Nephron progenitor cell (in vitro differentiated cells): ENCODE measurements at regions not wholly inside any gene's neighbourhood (a gene's known extent, or its start where the extent isn't known, plus 50 kb on each side); places are given as distances from the start of the nearest gene placed in this dataset.

ENCODE experiments used
- DNase-seq: peaks from one replicate; pipeline ENCODE4 v3.0.0; 2021
- H3K27ac Mint-ChIP-seq: 2 replicates; pipeline ENCODE4 v1.8.0; 2021; ENCODE audit warnings: mild to moderate bottlenecking, moderate library complexity, mixed read lengths
- H3K27me3 Mint-ChIP-seq: 2 replicates; pipeline ENCODE4 v1.8.0; 2021; ENCODE audit warnings: mild to moderate bottlenecking, low read depth, mixed read lengths; ENCODE audit not compliant: poor library complexity
- H3K36me3 Mint-ChIP-seq: 2 replicates; pipeline ENCODE4 v1.8.0; 2021; ENCODE audit warnings: low read depth, mixed read lengths
- H3K4me1 Mint-ChIP-seq: 2 replicates; pipeline ENCODE4 v1.8.0; 2021; ENCODE audit warnings: mixed read lengths
- H3K4me3 Mint-ChIP-seq: 2 replicates; pipeline ENCODE4 v1.8.0; 2021; ENCODE audit warnings: mild to moderate bottlenecking, moderate library complexity, mixed read lengths
- H3K9me3 Mint-ChIP-seq: 2 replicates; pipeline ENCODE4 v1.8.0; 2021; ENCODE audit warnings: mild to moderate bottlenecking, moderate library complexity, mixed read lengths
- TF ChIP-seq, protein P1 (sequence below): fragments of 200-600 bp; sonication (generic); IDR thresholded peaks from 2 replicates; pipeline ENCODE4 v1.5.0; 2021; ENCODE audit warnings: antibody characterized with exemption

DNA sequence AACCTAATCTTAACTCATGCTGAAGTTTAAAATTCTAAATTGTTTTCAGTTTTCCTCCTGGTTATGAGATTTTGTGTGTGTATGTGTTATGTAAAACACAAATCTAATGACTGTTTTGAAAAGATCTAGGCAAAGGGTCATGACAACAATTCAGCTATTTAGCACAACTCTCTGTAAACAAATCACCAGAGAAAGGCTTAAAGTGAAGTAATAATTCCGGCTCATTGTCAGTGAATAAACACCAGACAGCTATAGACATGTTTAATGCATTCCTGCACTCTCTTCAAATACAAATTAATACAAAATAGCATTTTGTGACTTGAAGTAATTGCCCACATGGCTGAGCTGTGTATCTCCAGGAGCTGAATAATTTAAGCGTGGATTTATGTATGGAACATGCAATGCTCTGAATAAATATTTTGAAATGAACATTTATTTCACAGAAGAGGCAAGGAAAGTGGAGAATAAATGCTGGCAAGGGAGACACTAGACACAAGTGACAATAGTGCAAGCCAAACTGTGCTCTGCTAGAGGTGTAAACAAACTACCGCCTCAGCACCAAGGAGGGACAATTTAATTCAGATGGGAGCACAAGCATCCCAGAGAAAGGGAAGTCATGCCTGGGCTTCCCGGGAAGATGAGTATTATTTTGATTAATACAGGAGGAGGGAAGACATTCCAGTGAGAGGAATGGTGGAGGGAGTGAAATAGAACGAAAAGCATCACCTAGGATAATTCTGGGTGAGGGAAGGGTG, 133.6 kb upstream of the XPO1 start:
- H3K27me3 Mint-ChIP-seq = peaks cover 7% of the 10 kb centered on the region
- peaks cover 15% of the 10 kb centered on the region for H3K4me1 Mint-ChIP-seq
- no peak for DNase-seq
- H3K9me3 Mint-ChIP-seq = peaks cover 30% of the 10 kb centered on the region
- H3K4me3 Mint-ChIP-seq = no peak overlapping the region
- H3K27ac Mint-ChIP-seq = no peak overlapping the region
- TF ChIP-seq, protein P1, sequence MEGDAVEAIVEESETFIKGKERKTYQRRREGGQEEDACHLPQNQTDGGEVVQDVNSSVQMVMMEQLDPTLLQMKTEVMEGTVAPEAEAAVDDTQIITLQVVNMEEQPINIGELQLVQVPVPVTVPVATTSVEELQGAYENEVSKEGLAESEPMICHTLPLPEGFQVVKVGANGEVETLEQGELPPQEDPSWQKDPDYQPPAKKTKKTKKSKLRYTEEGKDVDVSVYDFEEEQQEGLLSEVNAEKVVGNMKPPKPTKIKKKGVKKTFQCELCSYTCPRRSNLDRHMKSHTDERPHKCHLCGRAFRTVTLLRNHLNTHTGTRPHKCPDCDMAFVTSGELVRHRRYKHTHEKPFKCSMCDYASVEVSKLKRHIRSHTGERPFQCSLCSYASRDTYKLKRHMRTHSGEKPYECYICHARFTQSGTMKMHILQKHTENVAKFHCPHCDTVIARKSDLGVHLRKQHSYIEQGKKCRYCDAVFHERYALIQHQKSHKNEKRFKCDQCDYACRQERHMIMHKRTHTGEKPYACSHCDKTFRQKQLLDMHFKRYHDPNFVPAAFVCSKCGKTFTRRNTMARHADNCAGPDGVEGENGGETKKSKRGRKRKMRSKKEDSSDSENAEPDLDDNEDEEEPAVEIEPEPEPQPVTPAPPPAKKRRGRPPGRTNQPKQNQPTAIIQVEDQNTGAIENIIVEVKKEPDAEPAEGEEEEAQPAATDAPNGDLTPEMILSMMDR = no peak
- no peaks in the 10 kb centered on the region for H3K36me3 Mint-ChIP-seq

DNA sequence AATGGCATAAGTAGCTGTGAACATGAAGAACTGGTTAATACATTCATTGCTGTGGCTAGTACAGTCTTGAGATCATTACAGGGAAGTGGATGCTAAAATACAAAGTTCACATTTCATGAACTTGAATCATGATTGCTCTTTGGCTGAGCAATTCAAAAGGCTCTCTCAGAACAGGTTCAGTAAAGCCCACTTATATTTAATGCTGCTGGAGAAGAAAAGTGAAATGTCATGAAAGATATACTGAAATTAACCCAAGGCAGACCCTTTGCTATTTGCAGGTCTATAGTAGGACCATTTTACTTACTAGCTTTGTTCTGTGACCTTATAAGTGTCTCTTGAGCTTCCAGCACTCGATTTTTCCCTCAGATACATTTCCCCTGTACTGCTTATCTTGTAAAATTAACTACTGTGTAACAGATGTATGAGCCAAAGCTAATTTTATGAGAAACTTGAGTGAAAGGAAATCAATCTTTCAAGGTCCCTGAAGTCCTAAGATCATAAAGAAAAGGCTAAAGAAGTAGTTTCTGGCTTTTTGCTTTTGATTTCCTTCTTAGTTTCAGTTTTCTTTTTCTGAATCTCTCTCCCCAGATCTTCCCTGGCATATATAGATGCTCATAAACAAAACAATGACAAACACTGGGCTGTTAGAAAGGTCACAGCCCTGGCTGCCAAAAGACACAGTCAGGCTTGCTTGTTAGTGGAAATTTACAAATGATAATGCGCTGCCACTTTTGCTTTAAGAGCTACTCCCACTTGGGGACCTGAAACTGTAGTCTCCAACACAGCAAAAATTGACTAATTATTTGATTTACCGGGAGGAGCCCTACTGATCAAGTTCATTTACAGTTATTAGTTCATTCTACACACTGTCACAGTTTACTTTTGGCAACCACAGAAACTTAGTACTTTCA, 132.7 kb upstream of the XPO1 start:
- Mint-ChIP-seq H3K9me3 (peaks cover 22% of the 10 kb centered on the region), H3K27me3 (peaks cover 11% of the 10 kb centered on the region), H3K27ac (peak overlapping the region; percentile 4), H3K36me3 (no peaks in the 10 kb centered on the region), H3K4me1 (peaks cover 15% of the 10 kb centered on the region), H3K4me3 (no peak overlapping the region)
- no peak for DNase-seq
- TF ChIP-seq, protein P1 = no peak

DNA sequence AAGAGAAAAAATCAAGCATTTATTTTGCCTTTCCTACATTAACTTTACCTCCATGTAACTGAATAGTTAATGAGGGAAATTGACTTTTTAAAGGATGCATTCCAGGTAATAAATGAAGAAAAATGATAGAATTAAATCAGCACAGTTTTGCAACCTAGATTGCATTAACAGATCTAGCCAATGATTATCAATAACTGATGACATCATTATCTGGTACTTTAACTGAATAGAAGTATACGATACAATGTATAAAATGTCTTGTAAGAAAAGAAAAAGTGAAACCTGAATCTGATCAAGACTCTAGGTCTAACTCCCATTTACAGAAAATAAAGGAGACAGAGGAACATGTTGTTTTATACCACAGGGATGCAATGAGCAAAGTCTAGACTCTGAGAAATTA, 126.0 kb upstream of the XPO1 start:
- no peaks in the 10 kb centered on the region for H3K9me3 Mint-ChIP-seq
- H3K4me3 Mint-ChIP-seq = no peak overlapping the region
- TF ChIP-seq, protein P1 = no peak
- no peak for DNase-seq
- no peak overlapping the region for H3K27ac Mint-ChIP-seq
- peaks cover 11% of the 10 kb centered on the region for H3K27me3 Mint-ChIP-seq
- H3K4me1 Mint-ChIP-seq = no peaks in the 10 kb centered on the region
- no peaks in the 10 kb centered on the region for H3K36me3 Mint-ChIP-seq

DNA sequence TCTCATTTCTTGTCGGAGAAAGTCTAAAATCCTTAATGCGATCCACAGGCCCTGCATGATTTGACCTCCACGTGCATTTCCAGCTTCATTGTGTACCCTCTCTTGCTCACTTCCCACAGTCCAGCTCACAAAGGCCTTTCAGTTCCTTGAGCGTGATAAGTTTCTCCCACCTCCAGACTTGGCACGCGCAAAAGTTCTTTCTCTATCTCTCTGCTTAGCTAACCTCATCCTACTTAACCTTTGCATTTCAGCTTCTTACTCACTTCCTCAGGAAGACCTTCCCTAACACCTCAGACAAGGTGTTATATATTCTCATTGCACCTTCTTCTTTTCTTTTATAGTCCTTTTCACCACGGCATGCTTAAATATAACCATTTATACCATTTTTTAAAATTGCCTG, 124.8 kb upstream of the XPO1 start:
- Mint-ChIP-seq H3K4me3 (no peak overlapping the region), H3K4me1 (no peaks in the 10 kb centered on the region), H3K27ac (no peak overlapping the region), H3K36me3 (no peaks in the 10 kb centered on the region), H3K27me3 (peaks cover 11% of the 10 kb centered on the region), H3K9me3 (peaks cover 2% of the 10 kb centered on the region)
- no peak for DNase-seq
- TF ChIP-seq, protein P1 = no peak

DNA sequence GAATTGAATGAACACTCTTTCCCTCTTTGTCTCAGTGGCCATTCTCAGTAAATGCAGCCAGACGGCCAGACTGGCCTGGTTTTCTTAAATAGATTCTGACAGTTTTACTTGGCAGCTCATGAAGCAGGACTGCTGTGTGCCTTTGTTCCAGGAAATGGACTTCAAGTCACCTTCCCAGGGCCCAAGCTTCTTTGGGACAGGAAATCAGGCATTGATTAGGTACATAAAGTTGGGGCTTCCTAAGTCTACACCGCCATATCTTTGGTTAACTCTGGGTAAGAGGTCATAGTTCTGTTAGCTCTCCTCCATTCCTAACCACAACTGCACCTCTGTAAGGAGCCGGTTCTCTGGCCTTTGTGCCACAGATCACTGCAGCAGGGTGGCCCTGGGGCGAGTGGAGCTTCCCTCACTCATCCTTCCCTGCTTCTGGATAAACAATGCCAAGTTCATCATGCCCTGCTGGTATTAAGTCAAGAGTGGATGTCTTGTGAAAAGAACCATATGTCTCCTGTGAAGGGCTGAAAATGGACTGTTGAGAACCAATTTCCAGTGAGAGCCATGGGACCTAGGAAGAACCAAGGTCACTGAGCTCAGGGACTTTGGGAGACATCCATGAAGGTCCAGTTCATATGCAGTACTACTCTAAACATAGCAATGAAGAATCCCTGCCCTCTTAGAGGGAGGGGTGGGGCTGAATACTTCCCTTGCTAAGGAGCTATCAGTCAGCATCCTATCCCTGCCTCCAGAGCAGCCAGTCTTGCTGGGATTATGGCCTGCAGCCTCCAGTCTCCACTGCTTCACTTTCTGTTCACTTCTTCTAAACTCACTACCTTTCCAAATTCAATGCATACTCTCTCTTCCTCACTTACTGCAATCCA, 122.6 kb upstream of the XPO1 start:
- Mint-ChIP-seq H3K27me3 (peaks cover 3% of the 10 kb centered on the region), H3K4me3 (no peak overlapping the region), H3K4me1 (no peaks in the 10 kb centered on the region), H3K27ac (no peak overlapping the region), H3K9me3 (peaks cover 3% of the 10 kb centered on the region), H3K36me3 (no peaks in the 10 kb centered on the region)
- TF ChIP-seq, protein P1 = no peak
- no peak for DNase-seq
